ENCODE measurements at regions not wholly inside any gene's neighbourhood (a gene's known extent, or its start where the extent isn't known, plus 50 kb on each side); places are given as distances from the start of the nearest gene placed in this dataset.
"Not testable (repeated sequence)": the region's sequence is repeated elsewhere in the genome, so short reads cannot be mapped to it uniquely, and the experiment has no call there.

GRCh38 chr6:68211242-68211795, 423.8 kb upstream of the ADGRB3 start:
- Histone ChIP-seq H3K4me3 (ENCODE audit: low read length in 2 of 2) (no peak overlapping the region), H3K4me2 (ENCODE audit: insufficient read depth, low read length, poor library complexity, severe bottlenecking) (no peak overlapping the region), H3K4ac (ENCODE audit: low read length) (no peak overlapping the region), H3K27ac (replicated peaks; ENCODE audit: low read length) (no peak overlapping the region), H4K91ac (ENCODE audit: low read depth, low read length, poor library complexity) (no peak overlapping the region), H4K8ac (ENCODE audit: low read depth, low read length) (no peak overlapping the region), H2BK12ac (ENCODE audit: low read length) (no peak overlapping the region), H3K23ac (ENCODE audit: low read depth, low read length, poor library complexity) (no peak overlapping the region), H3K9ac (ENCODE audit: low read depth, low read length, poor library complexity) (no peak overlapping the region), H3K14ac (ENCODE audit: low read length) (no peak overlapping the region), H3K9me3 (replicated peaks in 1 of 2; ENCODE audit: control insufficient read depth in 2 of 2, insufficient read depth in 1 of 2, low read depth in 1 of 2, low read length in 2 of 2) (no peaks in the 10 kb centered on the region), H2AK5ac (ENCODE audit: low read depth, low read length) (no peak overlapping the region), H3K36me3 (replicated peaks in 1 of 2; ENCODE audit: control insufficient read depth in 2 of 2, insufficient read depth in 2 of 2, low read length in 2 of 2) (no peaks in the 10 kb centered on the region), H2BK120ac (ENCODE audit: low read depth, low read length) (no peak overlapping the region), H3K79me1 (ENCODE audit: low read depth, low read length) (no peaks in the 10 kb centered on the region), H2AFZ (ENCODE audit: low read length) (no peak overlapping the region), H3K4me1 (ENCODE audit: control insufficient read depth in 2 of 2, insufficient read depth in 1 of 2, low read depth in 1 of 2, low read length in 2 of 2) (no peaks in the 10 kb centered on the region), H3K27me3 (ENCODE audit: control insufficient read depth in 3 of 3, insufficient read depth in 3 of 3, low read depth in 1 of 3, low read length in 3 of 3) (no peaks in the 10 kb centered on the region), H2BK5ac (ENCODE audit: low read length) (no peak overlapping the region), H3K18ac (ENCODE audit: low read length) (no peak overlapping the region), H2BK15ac (ENCODE audit: low read length) (no peak overlapping the region)
- WGBS, 2 donors (ENCODE audit: extremely low coverage in 2 of 2, insufficient read length in 2 of 2, insufficient replicate concordance in 1 of 2) = no CpG with 5 or more reads among the region's 2 CpGs
- DNase-seq (ENCODE audit: low spot score) = no peak

- not testable (repeated sequence) for H3K27ac ChIP-seq (replicated peaks; ENCODE audit: low read length); H3K9me3 ChIP-seq (replicated peaks in 1 of 2; ENCODE audit: control insufficient read depth in 2 of 2, insufficient read depth in 1 of 2, low read depth in 1 of 2, low read length in 2 of 2)
Measured at GRCh38 chr6:68207612-68208011, 427.5 kb upstream of the ADGRB3 start.

GRCh38 chr6:68200929-68201328, 434.2 kb upstream of the ADGRB3 start:
- H3K79me1 ChIP-seq (ENCODE audit: low read depth, low read length) = no peaks in the 10 kb centered on the region
- no peaks in the 10 kb centered on the region for H3K4me1 ChIP-seq (ENCODE audit: control insufficient read depth in 2 of 2, insufficient read depth in 1 of 2, low read depth in 1 of 2, low read length in 2 of 2)
- no peak overlapping the region for H4K91ac ChIP-seq (ENCODE audit: low read depth, low read length, poor library complexity)
- H2BK12ac ChIP-seq (ENCODE audit: low read length) = no peak overlapping the region
- H2BK5ac ChIP-seq (ENCODE audit: low read length) = no peak overlapping the region
- H3K4me3 ChIP-seq (ENCODE audit: low read length in 2 of 2) = no peak overlapping the region
- H2BK120ac ChIP-seq (ENCODE audit: low read depth, low read length) = no peak overlapping the region
- H3K9me3 ChIP-seq (replicated peaks in 1 of 2; ENCODE audit: control insufficient read depth in 2 of 2, insufficient read depth in 1 of 2, low read depth in 1 of 2, low read length in 2 of 2) = peaks cover 0 to 9% of the 10 kb centered on the region in 2 donors
- H4K8ac ChIP-seq (ENCODE audit: low read depth, low read length) = no peak overlapping the region
- DNase-seq (ENCODE audit: low spot score) = no peak
- H3K23ac ChIP-seq (ENCODE audit: low read depth, low read length, poor library complexity) = no peak overlapping the region
- H3K18ac ChIP-seq (ENCODE audit: low read length) = no peak overlapping the region
- H3K36me3 ChIP-seq (replicated peaks in 1 of 2; ENCODE audit: control insufficient read depth in 2 of 2, insufficient read depth in 2 of 2, low read length in 2 of 2) = no peaks in the 10 kb centered on the region
- no peak overlapping the region for H3K14ac ChIP-seq (ENCODE audit: low read length)
- no peak overlapping the region for H3K4ac ChIP-seq (ENCODE audit: low read length)
- no peak overlapping the region for H2BK15ac ChIP-seq (ENCODE audit: low read length)
- H3K9ac ChIP-seq (ENCODE audit: low read depth, low read length, poor library complexity) = no peak overlapping the region
- no peak overlapping the region for H3K4me2 ChIP-seq (ENCODE audit: insufficient read depth, low read length, poor library complexity, severe bottlenecking)
- H2AK5ac ChIP-seq (ENCODE audit: low read depth, low read length) = no peak overlapping the region
- no peak overlapping the region for H3K27ac ChIP-seq (replicated peaks; ENCODE audit: low read length)
- no peak overlapping the region for H2AFZ ChIP-seq (ENCODE audit: low read length)
- no peaks in the 10 kb centered on the region for H3K27me3 ChIP-seq (ENCODE audit: control insufficient read depth in 3 of 3, insufficient read depth in 3 of 3, low read depth in 1 of 3, low read length in 3 of 3)

More at GRCh38 chr6:68207612-68208011, 427.5 kb upstream of the ADGRB3 start:
- H3K36me3 ChIP-seq (replicated peaks in 1 of 2; ENCODE audit: control insufficient read depth in 2 of 2, insufficient read depth in 2 of 2, low read length in 2 of 2); H2AK5ac ChIP-seq (ENCODE audit: low read depth, low read length); H3K4me2 ChIP-seq (ENCODE audit: insufficient read depth, low read length, poor library complexity, severe bottlenecking); H3K4me3 ChIP-seq (ENCODE audit: low read length in 2 of 2); H2BK12ac ChIP-seq (ENCODE audit: low read length); H3K9ac ChIP-seq (ENCODE audit: low read depth, low read length, poor library complexity); H3K27me3 ChIP-seq (ENCODE audit: control insufficient read depth in 3 of 3, insufficient read depth in 3 of 3, low read depth in 1 of 3, low read length in 3 of 3); DNase-seq (ENCODE audit: low spot score); H4K8ac ChIP-seq (ENCODE audit: low read depth, low read length); H3K79me1 ChIP-seq (ENCODE audit: low read depth, low read length); H2BK120ac ChIP-seq (ENCODE audit: low read depth, low read length); H3K14ac ChIP-seq (ENCODE audit: low read length); H2AFZ ChIP-seq (ENCODE audit: low read length); H2BK15ac ChIP-seq (ENCODE audit: low read length); H4K91ac ChIP-seq (ENCODE audit: low read depth, low read length, poor library complexity); H3K18ac ChIP-seq (ENCODE audit: low read length); H3K4me1 ChIP-seq (ENCODE audit: control insufficient read depth in 2 of 2, insufficient read depth in 1 of 2, low read depth in 1 of 2, low read length in 2 of 2); H3K23ac ChIP-seq (ENCODE audit: low read depth, low read length, poor library complexity); H3K4ac ChIP-seq (ENCODE audit: low read length); H2BK5ac ChIP-seq (ENCODE audit: low read length): not testable (repeated sequence)

- Histone ChIP-seq H3K14ac (ENCODE audit: low read length) (no peak overlapping the region), H3K4me3 (ENCODE audit: low read length in 2 of 2) (no peak overlapping the region), H3K9ac (ENCODE audit: low read depth, low read length, poor library complexity) (no peak overlapping the region), H2AK5ac (ENCODE audit: low read depth, low read length) (no peak overlapping the region), H2BK15ac (ENCODE audit: low read length) (no peak overlapping the region), H3K4me2 (ENCODE audit: insufficient read depth, low read length, poor library complexity, severe bottlenecking) (no peak overlapping the region), H2BK12ac (ENCODE audit: low read length) (no peak overlapping the region), H3K27ac (replicated peaks; ENCODE audit: low read length) (no peak overlapping the region), H3K27me3 (ENCODE audit: control insufficient read depth in 3 of 3, insufficient read depth in 3 of 3, low read depth in 1 of 3, low read length in 3 of 3) (no peaks in the 10 kb centered on the region), H3K4ac (ENCODE audit: low read length) (no peak overlapping the region), H3K4me1 (ENCODE audit: control insufficient read depth in 2 of 2, insufficient read depth in 1 of 2, low read depth in 1 of 2, low read length in 2 of 2) (no peaks in the 10 kb centered on the region), H3K23ac (ENCODE audit: low read depth, low read length, poor library complexity) (no peak overlapping the region), H3K18ac (ENCODE audit: low read length) (no peak overlapping the region), H4K91ac (ENCODE audit: low read depth, low read length, poor library complexity) (no peak overlapping the region), H3K9me3 (replicated peaks in 1 of 2; ENCODE audit: control insufficient read depth in 2 of 2, insufficient read depth in 1 of 2, low read depth in 1 of 2, low read length in 2 of 2) (peaks cover 2 to 9% of the 10 kb centered on the region in 2 donors), H2BK5ac (ENCODE audit: low read length) (no peak overlapping the region), H3K36me3 (replicated peaks in 1 of 2; ENCODE audit: control insufficient read depth in 2 of 2, insufficient read depth in 2 of 2, low read length in 2 of 2) (no peaks in the 10 kb centered on the region), H4K8ac (ENCODE audit: low read depth, low read length) (no peak overlapping the region), H2AFZ (ENCODE audit: low read length) (no peak overlapping the region), H2BK120ac (ENCODE audit: low read depth, low read length) (no peak overlapping the region), H3K79me1 (ENCODE audit: low read depth, low read length) (no peaks in the 10 kb centered on the region)
- no peak for DNase-seq (ENCODE audit: low spot score)
- no CpG with 5 or more reads among the region's 1 CpG for WGBS, 2 donors (ENCODE audit: extremely low coverage in 2 of 2, insufficient read length in 2 of 2, insufficient replicate concordance in 1 of 2)
Measured at GRCh38 chr6:68197356-68197755, 437.7 kb upstream of the ADGRB3 start.

All from neuronal stem cell (in vitro differentiated cells).